ENCODE measurements at regions not wholly inside any gene's neighbourhood (a gene's known extent, or its start where the extent isn't known, plus 50 kb on each side); places are given as distances from the start of the nearest gene placed in this dataset.

DNA sequence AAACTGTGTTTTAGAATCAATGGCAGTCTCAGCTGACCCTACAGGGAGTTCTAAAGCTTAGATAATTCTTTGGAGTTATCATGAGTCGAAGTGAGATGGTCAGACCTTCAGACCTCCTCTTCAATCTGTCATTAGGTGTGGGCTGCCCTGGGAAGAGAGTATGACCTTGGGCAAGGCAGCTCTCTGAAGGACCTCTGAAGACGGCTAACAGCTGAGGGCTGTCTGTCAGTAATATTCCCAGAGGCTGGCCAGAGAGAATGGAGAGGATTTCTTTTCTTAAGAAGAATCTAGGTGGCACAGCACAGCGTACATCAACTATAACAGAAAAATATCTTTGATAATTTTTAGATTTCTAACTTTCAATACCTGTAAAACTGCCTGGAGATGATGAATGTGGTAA, 379.4 kb downstream of the ZNF674 start:
- ATAC-seq (no peak), FAIRE-seq (no peak), DNase-seq (ENCODE audit: extremely low read depth in 1 of 4, low spot score in 3 of 4) (no peak)
- BruUV-seq (replicated peaks), result no TSS peak
- H3K4me1 ChIP-seq (replicated peaks in 1 of 2; ENCODE audit: control insufficient read depth in 2 of 2, insufficient read depth in 2 of 2, low read length in 2 of 2), result no peaks in the 10 kb centered on the region
- no peak overlapping the region for H3K27ac ChIP-seq (ENCODE audit: extremely low read depth, low read depth, low read length)
- H3K36me3 ChIP-seq (ENCODE audit: control insufficient read depth, insufficient read depth, low read length), result no peaks in the 10 kb centered on the region
- no peaks in the 10 kb centered on the region for H3K79me2 ChIP-seq (ENCODE audit: control insufficient read depth, insufficient read depth, low read length)
- WGBS (ENCODE audit: insufficient coverage, low coverage, missing lambda C conversion rate), result 0% methylated on average over 3 of the region's 3 CpGs
- no peak overlapping the region for H3K9ac ChIP-seq (ENCODE audit: insufficient read depth in 1 of 2, low read depth in 2 of 2, low read length in 2 of 2)
- no peak overlapping the region for H3K4me2 ChIP-seq (ENCODE audit: insufficient read depth, low read length)
- no peaks in the 10 kb centered on the region for H3K27me3 ChIP-seq (ENCODE audit: control insufficient read depth in 2 of 2, insufficient read depth in 2 of 2, low read length in 2 of 2)
- no peak overlapping the region for H3K4me3 ChIP-seq
- in situ Hi-C loops (cut with MboI), result no loop called here
- TF ChIP-seq CBX8 (IDR thresholded peaks at IDR 0.05; ENCODE audit: borderline replicate concordance, extremely low read depth, low read depth, low read length, poor library complexity, severe bottlenecking), result no peak
- ChIA-PET CTCF (ENCODE audit: low intra/inter-chr PET ratio) (no interaction called here), POLR2A (no interaction called here)
- H4K20me1 ChIP-seq (replicated peaks; ENCODE audit: control insufficient read depth, insufficient read depth, low read length), result no peaks in the 10 kb centered on the region
- H3K9me1 ChIP-seq (ENCODE audit: control insufficient read depth, insufficient read depth, low read length), result no peaks in the 10 kb centered on the region
- H3K9me3 ChIP-seq (replicated peaks; ENCODE audit: control insufficient read depth, insufficient read depth, low read depth, low read length), result no peaks in the 10 kb centered on the region
- intact Hi-C loops (cut with micrococcal nuclease), result no loop called here
- H2AFZ ChIP-seq (ENCODE audit: low read depth, low read length), result no peak overlapping the region

DNA sequence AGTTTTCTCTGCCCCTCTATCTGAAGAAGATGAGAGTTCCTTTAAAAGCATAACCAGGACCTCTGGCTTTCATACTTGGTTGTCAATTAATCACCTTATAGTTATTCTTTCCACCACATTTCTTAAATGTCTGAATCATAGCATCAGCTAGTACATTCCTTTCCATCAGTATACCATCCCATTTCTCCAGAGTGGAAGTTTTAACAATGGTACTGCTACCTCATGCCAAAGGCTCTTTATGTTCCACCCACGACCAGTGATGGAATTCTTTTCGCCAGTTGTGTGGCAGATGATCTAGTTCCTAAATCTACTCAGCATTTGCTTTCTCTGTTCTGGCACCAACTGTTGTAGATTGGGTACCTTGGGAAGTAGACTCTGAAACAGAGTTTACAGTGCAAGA, 379.8 kb downstream of the ZNF674 start:
- no peak overlapping the region for H3K4me2 ChIP-seq (ENCODE audit: insufficient read depth, low read length)
- intact Hi-C loops (cut with micrococcal nuclease), result no loop called here

More for the DNA sequence above, 379.8 kb downstream of the ZNF674 start:
- no TSS peak for BruUV-seq (replicated peaks)
- WGBS (ENCODE audit: insufficient coverage, low coverage, missing lambda C conversion rate), result 0% methylated on average over 2 of the region's 2 CpGs
- no peak overlapping the region for H2AFZ ChIP-seq (ENCODE audit: low read depth, low read length)
- CTCF ChIA-PET (ENCODE audit: low intra/inter-chr PET ratio), result no interaction called here
- POLR2A ChIA-PET, result no interaction called here
- no peak overlapping the region for H3K27ac ChIP-seq (ENCODE audit: extremely low read depth, low read depth, low read length)
- no peaks in the 10 kb centered on the region for H3K9me3 ChIP-seq (replicated peaks; ENCODE audit: control insufficient read depth, insufficient read depth, low read depth, low read length)
- no peaks in the 10 kb centered on the region for H3K4me1 ChIP-seq (replicated peaks in 1 of 2; ENCODE audit: control insufficient read depth in 2 of 2, insufficient read depth in 2 of 2, low read length in 2 of 2)
- H3K9ac ChIP-seq (ENCODE audit: insufficient read depth in 1 of 2, low read depth in 2 of 2, low read length in 2 of 2), result no peak overlapping the region
- in situ Hi-C loops (cut with MboI), result no loop called here
- no peaks in the 10 kb centered on the region for H3K36me3 ChIP-seq (ENCODE audit: control insufficient read depth, insufficient read depth, low read length)
- H4K20me1 ChIP-seq (replicated peaks; ENCODE audit: control insufficient read depth, insufficient read depth, low read length), result no peaks in the 10 kb centered on the region
- no peak for FAIRE-seq
- H3K27me3 ChIP-seq (ENCODE audit: control insufficient read depth in 2 of 2, insufficient read depth in 2 of 2, low read length in 2 of 2), result no peaks in the 10 kb centered on the region
- H3K79me2 ChIP-seq (ENCODE audit: control insufficient read depth, insufficient read depth, low read length), result no peaks in the 10 kb centered on the region
- no peak for ATAC-seq
- no peak overlapping the region for H3K4me3 ChIP-seq
- TF ChIP-seq, protein P1, sequence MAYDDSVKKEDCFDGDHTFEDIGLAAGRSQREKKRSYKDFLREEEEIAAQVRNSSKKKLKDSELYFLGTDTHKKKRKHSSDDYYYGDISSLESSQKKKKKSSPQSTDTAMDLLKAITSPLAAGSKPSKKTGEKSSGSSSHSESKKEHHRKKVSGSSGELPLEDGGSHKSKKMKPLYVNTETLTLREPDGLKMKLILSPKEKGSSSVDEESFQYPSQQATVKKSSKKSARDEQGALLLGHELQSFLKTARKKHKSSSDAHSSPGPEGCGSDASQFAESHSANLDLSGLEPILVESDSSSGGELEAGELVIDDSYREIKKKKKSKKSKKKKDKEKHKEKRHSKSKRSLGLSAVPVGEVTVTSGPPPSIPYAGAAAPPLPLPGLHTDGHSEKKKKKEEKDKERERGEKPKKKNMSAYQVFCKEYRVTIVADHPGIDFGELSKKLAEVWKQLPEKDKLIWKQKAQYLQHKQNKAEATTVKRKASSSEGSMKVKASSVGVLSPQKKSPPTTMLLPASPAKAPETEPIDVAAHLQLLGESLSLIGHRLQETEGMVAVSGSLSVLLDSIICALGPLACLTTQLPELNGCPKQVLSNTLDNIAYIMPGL (CRISPR knock-in tag; IDR thresholded peaks at IDR 0.05), result no peak
- DNase-seq (ENCODE audit: extremely low read depth in 1 of 4, low spot score in 3 of 4), result no peak
- no peaks in the 10 kb centered on the region for H3K9me1 ChIP-seq (ENCODE audit: control insufficient read depth, insufficient read depth, low read length)
